Gastrocnemius medialis (tissue), 4 donors: ENCODE measurements at regions not wholly inside any gene's neighbourhood (a gene's known extent, or its start where the extent isn't known, plus 50 kb on each side); places are given as distances from the start of the nearest gene placed in this dataset.

ENCODE experiments used
- ATAC-seq, 2 donors: fragments of 150-250 bp; one replicate each; pipeline ENCODE4 v1.9.1; 2016
- DNase-seq, 2 donors: peaks; one replicate each; pipeline ENCODE4 v3.0.0-alpha.2; 2019
- H3K27ac ChIP-seq, 4 donors: fragments of 200-600 bp; sonication (generic); 1 replicate in 1 of 4; 2 replicates in 3 of 4; pipeline ENCODE4 v1.5.1; 2016 to 2018; ENCODE audit warnings: mild to moderate bottlenecking in 2 of 4, moderate library complexity in 1 of 4
- H3K27me3 ChIP-seq, 3 donors: fragments of 200-600 bp; sonication (generic) in 2 of 3; 1 replicate in 1 of 3; 2 replicates in 2 of 3; pipeline versions ENCODE4 v1.5.1 to v1.6.0; 2016 to 2019; ENCODE audit warnings: mild to moderate bottlenecking in 1 of 3, moderate library complexity in 1 of 3
- H3K36me3 ChIP-seq, 2 donors: fragments of 200-600 bp; sonication (generic) in 1 of 2; one replicate each; pipeline ENCODE4 v1.5.1; 2017 to 2018
- H3K4me1 ChIP-seq, 2 donors: fragments of 200-600 bp; sonication (generic) in 1 of 2; one replicate each; pipeline ENCODE4 v1.5.1; 2016 to 2017; ENCODE audit warnings: mild to moderate bottlenecking in 2 of 2
- H3K4me3 ChIP-seq, 4 donors: fragments of 200-600 bp; sonication (generic) in 3 of 4; 1 replicate in 1 of 4; 2 replicates in 3 of 4; pipeline ENCODE4 v1.5.1; 2016 to 2019; ENCODE audit warnings: mild to moderate bottlenecking in 2 of 4
- H3K9me3 ChIP-seq, 3 donors: fragments of 200-600 bp; sonication (generic) in 2 of 3; 1 replicate in 1 of 3; 2 replicates in 2 of 3; pipeline ENCODE4 v1.5.1; 2016 to 2019
- POLR2A ChIP-seq, 2 donors: fragments of 450-650 bp; IDR thresholded peaks; one replicate each; pipeline ENCODE4 v1.6.1; 2017; ENCODE audit warnings: antibody characterized with exemption in 2 of 2, mild to moderate bottlenecking in 2 of 2, moderate library complexity in 2 of 2
- in situ Hi-C, 4 donors: fragments of 200-750 bp; cut with MboI; loops; one replicate each; pipeline versions ENCODE4 v1.15.0 to v1.8.0; 2017; ENCODE audit warnings: low sequenced_read_pairs in 4 of 4
- intact Hi-C: fragments of 100-400 bp; cut with DNase I; formaldehyde crosslinking; loops from one replicate; pipeline ENCODE4 v1.15.1; 2023; ENCODE audit warnings: low total_unique reads
- TF ChIP-seq, protein P1 (sequence below), 5 experiments: fragments of 450-650 bp in 3 of 5; fragments of 200-600 bp in 2 of 5; sonication (generic) in 2 of 5; IDR thresholded peaks in 4 of 5; conservative IDR thresholded peaks in 1 of 5; 1 replicate in 4 of 5; 2 replicates in 1 of 5; pipeline ENCODE4 v1.5.1; 2016 to 2019; ENCODE audit warnings: antibody characterized with exemption in 5 of 5, mild to moderate bottlenecking in 3 of 5, moderate library complexity in 3 of 5

- intact Hi-C loops (no loop called here), in situ Hi-C loops (no loop called here)
These were observed 296.2 kb downstream of the CHL1 start for GRCh38 chr3:492586-493316.

GRCh38 chr3:494190-494589 lies 297.6 kb downstream of the CHL1 start:
- ATAC-seq (no peak), DNase-seq (no peak)
- H3K27me3 ChIP-seq = no peaks in the 10 kb centered on the region
- no peak overlapping the region for H3K27ac ChIP-seq
- no peaks in the 10 kb centered on the region for H3K9me3 ChIP-seq
- no peaks in the 10 kb centered on the region for H3K36me3 ChIP-seq
- H3K4me3 ChIP-seq = no peak overlapping the region
- TF ChIP-seq, protein P1, sequence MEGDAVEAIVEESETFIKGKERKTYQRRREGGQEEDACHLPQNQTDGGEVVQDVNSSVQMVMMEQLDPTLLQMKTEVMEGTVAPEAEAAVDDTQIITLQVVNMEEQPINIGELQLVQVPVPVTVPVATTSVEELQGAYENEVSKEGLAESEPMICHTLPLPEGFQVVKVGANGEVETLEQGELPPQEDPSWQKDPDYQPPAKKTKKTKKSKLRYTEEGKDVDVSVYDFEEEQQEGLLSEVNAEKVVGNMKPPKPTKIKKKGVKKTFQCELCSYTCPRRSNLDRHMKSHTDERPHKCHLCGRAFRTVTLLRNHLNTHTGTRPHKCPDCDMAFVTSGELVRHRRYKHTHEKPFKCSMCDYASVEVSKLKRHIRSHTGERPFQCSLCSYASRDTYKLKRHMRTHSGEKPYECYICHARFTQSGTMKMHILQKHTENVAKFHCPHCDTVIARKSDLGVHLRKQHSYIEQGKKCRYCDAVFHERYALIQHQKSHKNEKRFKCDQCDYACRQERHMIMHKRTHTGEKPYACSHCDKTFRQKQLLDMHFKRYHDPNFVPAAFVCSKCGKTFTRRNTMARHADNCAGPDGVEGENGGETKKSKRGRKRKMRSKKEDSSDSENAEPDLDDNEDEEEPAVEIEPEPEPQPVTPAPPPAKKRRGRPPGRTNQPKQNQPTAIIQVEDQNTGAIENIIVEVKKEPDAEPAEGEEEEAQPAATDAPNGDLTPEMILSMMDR (IDR thresholded peaks at IDR 0.05 in 4 of 5, conservative IDR thresholded peaks at IDR 0.05 in 1 of 5) = no peak
- TF ChIP-seq POLR2A (IDR thresholded peaks at IDR 0.05) = no peak
- H3K4me1 ChIP-seq = no peaks in the 10 kb centered on the region
- intact Hi-C loops (no loop called here), in situ Hi-C loops (no loop called here)

More at GRCh38 chr3:492586-493316, 296.2 kb downstream of the CHL1 start:
- TF ChIP-seq, protein P1 (IDR thresholded peaks at IDR 0.05 in 4 of 5, conservative IDR thresholded peaks at IDR 0.05 in 1 of 5) = no peak
- no peak for TF ChIP-seq POLR2A (IDR thresholded peaks at IDR 0.05)
- no peaks in the 10 kb centered on the region for H3K27me3 ChIP-seq
- H3K4me1 ChIP-seq = no peaks in the 10 kb centered on the region
- no peaks in the 10 kb centered on the region for H3K36me3 ChIP-seq
- no peak for ATAC-seq
- DNase-seq = no peak
- H3K27ac ChIP-seq = no peak overlapping the region
- H3K4me3 ChIP-seq = no peak overlapping the region
- no peaks in the 10 kb centered on the region for H3K9me3 ChIP-seq

GRCh38 chr3:498487-498886 lies 301.9 kb downstream of the CHL1 start:
- H3K27ac ChIP-seq = no peak overlapping the region
- DNase-seq = no peak
- H3K27me3 ChIP-seq = no peaks in the 10 kb centered on the region
- ATAC-seq = no peak
- intact Hi-C loops = no loop called here
- TF ChIP-seq, protein P1 (IDR thresholded peaks at IDR 0.05 in 4 of 5, conservative IDR thresholded peaks at IDR 0.05 in 1 of 5) = no peak
- TF ChIP-seq POLR2A (IDR thresholded peaks at IDR 0.05) = no peak
- no peaks in the 10 kb centered on the region for H3K4me1 ChIP-seq
- no peak overlapping the region for H3K4me3 ChIP-seq
- no peaks in the 10 kb centered on the region for H3K36me3 ChIP-seq
- H3K9me3 ChIP-seq = no peaks in the 10 kb centered on the region
- in situ Hi-C loops = no loop called here

- Histone ChIP-seq H3K4me3 (no peak overlapping the region), H3K27ac (no peak overlapping the region), H3K36me3 (no peaks in the 10 kb centered on the region), H3K9me3 (no peaks in the 10 kb centered on the region), H3K27me3 (no peaks in the 10 kb centered on the region), H3K4me1 (no peaks in the 10 kb centered on the region)
- TF ChIP-seq, protein P1 (IDR thresholded peaks at IDR 0.05 in 4 of 5, conservative IDR thresholded peaks at IDR 0.05 in 1 of 5) = no peak
- no peak for TF ChIP-seq POLR2A (IDR thresholded peaks at IDR 0.05)
- intact Hi-C loops = no loop called here
- in situ Hi-C loops = no loop called here
- DNase-seq (no peak), ATAC-seq (no peak)
These were observed 302.6 kb downstream of the CHL1 start for GRCh38 chr3:499001-499761.
